Dedifferentiated amniotic fluid mesenchymal stem cell (primary cell): ENCODE measurements at regions not wholly inside any gene's neighbourhood (a gene's known extent, or its start where the extent isn't known, plus 50 kb on each side); places are given as distances from the start of the nearest gene placed in this dataset.
A peak's percentile ranks its signal among the peaks of the same experiment; 100 is the strongest.
"Not testable (repeated sequence)": the region's sequence is repeated elsewhere in the genome, so short reads cannot be mapped to it uniquely, and the experiment has no call there.

ENCODE experiments used
- DNase-seq: peaks from one replicate; pipeline ENCODE4 v3.0.0-alpha.2; 2016; ENCODE audit errors: extremely low spot score

- no peak for DNase-seq
Measured at GRCh38 chr6:20263059-20263458, 50.8 kb upstream of the MBOAT1 start.

- DNase-seq, result no peak
Measured at GRCh38 chr6:20265842-20266241, 53.6 kb upstream of the MBOAT1 start.

- no peak for DNase-seq
Measured at GRCh38 chr6:20266851-20267608, 54.8 kb upstream of the MBOAT1 start.

- DNase-seq, result no peak
Measured at GRCh38 chr6:20269181-20269580, 56.9 kb upstream of the MBOAT1 start.

GRCh38 chr6:20271818-20272217, 59.5 kb upstream of the MBOAT1 start:
- DNase-seq, result no peak

- no peak for DNase-seq
Measured at GRCh38 chr6:20274137-20274536, 61.9 kb upstream of the MBOAT1 start.

- not testable (repeated sequence) for DNase-seq
Measured at GRCh38 chr6:20275837-20276236, 63.6 kb upstream of the MBOAT1 start.

GRCh38 chr6:20277724-20278123, 65.5 kb upstream of the MBOAT1 start:
- DNase-seq, result not testable (repeated sequence)

GRCh38 chr6:20279051-20279450, 66.8 kb upstream of the MBOAT1 start:
- no peak for DNase-seq

- DNase-seq, result no peak
Measured at GRCh38 chr6:20279608-20280287, 67.5 kb upstream of the MBOAT1 start.

GRCh38 chr6:20280288-20280621, 68.0 kb upstream of the MBOAT1 start:
- no peak for DNase-seq

- no peak for DNase-seq
Measured at GRCh38 chr6:20284672-20285071, 72.4 kb upstream of the MBOAT1 start.

- DNase-seq, result no peak
Measured at GRCh38 chr6:20286968-20287565, 74.8 kb upstream of the MBOAT1 start.

GRCh38 chr6:20291764-20292580, 79.7 kb upstream of the MBOAT1 start:
- DNase-seq, result peak; percentile 80

GRCh38 chr6:20292905-20293304, 80.6 kb upstream of the MBOAT1 start:
- no peak for DNase-seq

GRCh38 chr6:20301256-20301655, 89.0 kb upstream of the MBOAT1 start:
- DNase-seq, result no peak

- no peak for DNase-seq
Measured at GRCh38 chr6:20302168-20302567, 89.9 kb upstream of the MBOAT1 start.

GRCh38 chr6:20302702-20303251, 90.5 kb upstream of the MBOAT1 start:
- DNase-seq, result no peak

- DNase-seq, result no peak
Measured at GRCh38 chr6:20306491-20306890, 94.2 kb upstream of the MBOAT1 start.

GRCh38 chr6:20309186-20309585, 92.5 kb upstream of the E2F3 start:
- DNase-seq, result no peak

GRCh38 chr6:20310185-20310584, 91.5 kb upstream of the E2F3 start:
- DNase-seq, result no peak

GRCh38 chr6:20312606-20313005, 89.1 kb upstream of the E2F3 start:
- no peak for DNase-seq
